ENCODE measurements at regions not wholly inside any gene's neighbourhood (a gene's known extent, or its start where the extent isn't known, plus 50 kb on each side); places are given as distances from the start of the nearest gene placed in this dataset.
"Not testable (repeated sequence)": the region's sequence is repeated elsewhere in the genome, so short reads cannot be mapped to it uniquely, and the experiment has no call there.

- no peak for FAIRE-seq
Measured at GRCh38 chr6:68007717-68008116, 627.4 kb upstream of the ADGRB3 start.

DNA sequence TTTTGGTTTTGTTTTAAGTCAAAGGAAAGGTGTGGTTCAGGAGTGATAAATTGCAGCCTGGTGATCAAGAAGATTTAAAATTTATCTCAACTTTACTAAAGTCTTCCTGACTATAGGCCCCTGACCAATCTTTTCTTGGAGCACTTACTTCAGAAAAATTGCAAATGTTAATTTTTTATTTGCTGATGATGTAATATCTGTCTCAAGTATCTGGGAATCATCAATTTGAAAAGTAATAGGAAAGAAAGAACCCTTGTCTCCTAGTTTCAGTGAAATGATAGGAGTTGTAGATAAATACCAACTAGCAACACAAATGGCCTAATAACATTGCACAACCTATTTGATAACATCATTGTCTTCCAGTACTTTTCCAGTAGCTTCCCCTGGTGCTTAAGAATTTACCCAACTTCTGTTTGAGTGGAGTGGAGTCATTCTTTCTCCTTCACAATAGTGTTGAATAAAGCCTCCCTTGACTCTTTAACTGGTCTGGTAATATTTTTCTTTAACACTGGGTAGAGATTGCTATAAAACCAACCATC, 648.3 kb upstream of the ADGRB3 start:
- no peak for FAIRE-seq

- no peak for FAIRE-seq
Measured at GRCh38 chr6:67976486-67976885, 658.6 kb upstream of the ADGRB3 start.

GRCh38 chr6:67974931-67975330, 660.2 kb upstream of the ADGRB3 start:
- peak; percentile 83 for FAIRE-seq

GRCh38 chr6:67971812-67972211, 663.3 kb upstream of the ADGRB3 start:
- FAIRE-seq, result no peak

GRCh38 chr6:67966830-67967229, 668.3 kb upstream of the ADGRB3 start:
- FAIRE-seq, result no peak

DNA sequence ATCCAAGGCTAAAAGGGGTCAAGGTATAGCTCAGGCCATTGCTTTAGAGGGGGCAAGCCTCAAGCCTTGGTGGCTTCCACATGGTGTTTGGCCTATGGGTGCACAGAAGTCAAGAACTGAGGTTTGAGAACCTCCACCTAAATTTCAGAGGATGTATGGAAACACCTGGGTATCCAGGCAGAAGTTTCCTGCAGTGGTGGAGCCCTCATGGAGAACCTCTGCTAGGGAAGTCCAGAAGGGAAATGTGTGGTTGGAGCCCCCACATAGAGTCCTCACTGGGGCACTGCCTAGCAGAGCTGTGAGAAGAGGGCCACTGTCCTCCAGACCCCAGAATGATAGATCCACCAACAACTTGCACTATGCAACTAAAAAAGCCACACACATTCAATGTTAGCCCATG, 678.7 kb upstream of the ADGRB3 start:
- FAIRE-seq, result no peak

DNA sequence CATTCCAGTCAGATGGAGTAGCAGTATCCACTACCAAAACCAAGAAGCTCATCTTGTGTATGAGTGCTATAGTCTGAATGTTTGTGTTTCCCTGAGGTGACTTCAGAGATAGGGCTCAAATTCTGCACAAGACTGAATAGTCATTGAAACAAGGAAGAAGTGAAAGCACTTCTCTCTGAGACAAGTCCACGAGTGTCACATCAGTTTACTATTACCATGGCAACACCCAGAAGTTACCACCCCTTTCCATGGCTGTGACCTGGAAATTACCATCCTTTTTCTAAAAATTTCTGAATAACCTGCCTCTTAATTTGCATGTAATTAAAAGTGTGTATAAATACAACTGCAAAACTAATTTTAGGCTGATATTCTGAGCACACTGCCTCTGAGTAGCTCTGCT, 682.1 kb upstream of the ADGRB3 start:
- FAIRE-seq, result no peak

DNA sequence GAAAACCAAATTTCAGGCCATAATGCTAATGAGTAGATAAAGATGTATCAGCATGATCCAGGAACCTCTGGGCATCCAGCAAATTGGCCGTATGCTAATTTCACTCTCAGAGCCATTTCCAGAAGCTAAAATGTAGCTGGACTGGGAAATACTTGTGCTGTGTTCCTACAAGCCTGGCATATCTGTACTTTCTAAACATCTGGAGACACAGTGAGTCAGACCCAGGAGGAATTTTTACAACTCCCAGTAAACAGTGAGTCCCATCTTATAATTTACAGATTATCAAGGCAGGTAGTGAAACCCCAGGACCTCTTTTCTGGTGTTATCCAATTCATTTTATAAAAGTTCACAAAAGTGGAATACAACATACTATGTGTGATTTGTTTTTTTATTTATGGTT, 683.0 kb upstream of the ADGRB3 start:
- FAIRE-seq, result no peak

DNA sequence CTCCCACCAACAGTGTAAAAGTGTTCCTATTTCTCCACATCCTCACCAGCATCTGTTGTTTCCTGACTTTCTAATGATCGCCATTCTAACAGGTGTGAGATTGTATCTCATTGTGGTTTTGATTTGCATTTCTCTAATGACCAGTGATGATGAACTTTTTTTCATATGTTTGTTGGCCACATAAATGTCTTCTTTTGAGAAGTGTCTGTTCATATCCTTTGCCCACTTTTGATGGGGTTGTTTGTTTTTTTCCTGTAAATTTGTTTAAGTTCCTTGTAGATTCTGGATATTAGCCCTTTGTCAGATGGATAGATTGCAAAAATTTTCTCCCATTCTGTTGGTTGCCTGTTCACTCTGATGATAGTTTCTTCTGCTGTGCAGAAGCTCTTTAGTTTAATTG, 687.3 kb upstream of the ADGRB3 start:
- FAIRE-seq, result not testable (repeated sequence)

DNA sequence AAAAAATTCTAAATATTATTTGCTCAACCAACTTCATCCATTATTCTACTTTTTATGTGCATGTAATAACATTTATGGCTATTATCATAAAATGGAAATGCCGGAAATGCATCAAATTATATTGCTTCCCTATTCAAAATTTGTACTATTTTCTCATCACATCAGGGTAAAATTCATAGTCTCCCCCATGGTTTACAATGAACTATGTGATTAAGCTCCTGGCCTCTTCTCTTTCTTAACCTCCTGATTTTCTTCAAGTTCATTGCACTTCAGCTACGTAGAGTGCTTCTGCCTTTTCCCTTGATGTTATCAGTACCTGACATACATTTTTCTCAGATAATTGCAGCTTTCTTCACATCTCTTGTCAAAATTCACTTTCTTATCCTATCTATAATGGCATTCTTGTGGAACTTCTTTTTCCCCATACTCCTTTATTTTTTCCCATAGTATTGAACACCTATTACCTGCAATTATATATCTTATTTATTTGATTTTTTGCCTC, 699.1 kb upstream of the ADGRB3 start:
- FAIRE-seq, result no peak

- FAIRE-seq, result no peak
Measured at GRCh38 chr6:67933278-67933677, 701.8 kb upstream of the ADGRB3 start.

DNA sequence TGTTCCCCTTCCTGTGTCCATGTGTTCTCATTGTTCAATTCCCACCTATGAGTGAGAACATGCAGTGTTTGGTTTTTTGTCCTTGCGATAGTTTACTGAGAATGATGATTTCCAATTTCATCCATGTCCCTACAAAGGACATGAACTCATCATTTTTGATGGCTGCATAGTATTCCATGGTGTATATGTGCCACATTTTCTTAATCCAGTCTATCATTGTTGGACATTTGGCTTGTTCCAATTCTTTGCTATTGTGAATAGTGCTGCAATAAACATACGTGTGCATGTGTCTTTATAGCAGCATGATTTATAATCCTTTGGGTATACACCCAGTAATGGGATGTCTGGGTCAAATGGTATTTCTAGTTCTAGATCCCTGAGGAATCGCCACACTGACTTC, 712.5 kb upstream of the ADGRB3 start:
- not testable (repeated sequence) for FAIRE-seq

DNA sequence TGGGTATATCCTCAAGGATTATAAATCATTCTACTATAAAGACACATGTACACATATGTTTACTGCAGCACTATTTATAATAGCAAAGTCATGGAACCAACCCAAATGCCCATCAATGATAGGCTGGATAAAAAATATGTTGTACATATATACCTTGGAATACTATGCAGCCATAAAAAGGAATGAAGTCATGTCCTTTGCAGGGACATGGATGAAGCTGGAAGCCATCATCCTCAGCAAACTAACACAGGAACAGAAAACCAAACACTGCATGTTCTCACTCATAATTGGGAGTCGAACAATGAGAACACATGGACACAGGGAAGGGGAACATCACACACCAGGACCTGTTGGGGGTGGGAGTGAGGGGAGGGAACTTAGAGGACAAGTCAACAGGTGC, 715.0 kb upstream of the ADGRB3 start:
- not testable (repeated sequence) for FAIRE-seq

DNA sequence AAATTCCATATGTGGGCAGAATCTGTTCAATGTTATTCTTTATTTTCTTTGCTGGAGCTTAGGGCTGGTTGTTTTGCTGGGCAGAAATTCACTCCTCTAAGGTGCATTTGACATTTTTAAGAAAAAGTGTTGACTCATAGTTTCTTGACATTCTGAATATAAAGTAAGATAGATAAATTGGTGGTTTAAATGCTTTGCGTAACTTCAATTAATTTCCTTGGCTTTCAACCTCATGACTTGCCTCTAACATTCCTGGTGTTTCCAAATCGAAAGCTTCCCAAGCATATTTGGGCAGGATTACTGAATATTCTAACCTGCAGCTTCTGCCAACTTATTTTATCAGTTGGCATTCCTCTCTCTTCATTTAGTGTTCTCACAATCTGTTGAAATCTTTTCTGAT, 718.7 kb upstream of the ADGRB3 start:
- no peak for FAIRE-seq

- no peak for FAIRE-seq
Measured at GRCh38 chr6:67914419-67914818, 720.7 kb upstream of the ADGRB3 start.

GRCh38 chr6:67909354-67909753, 725.7 kb upstream of the ADGRB3 start:
- no peak for FAIRE-seq

DNA sequence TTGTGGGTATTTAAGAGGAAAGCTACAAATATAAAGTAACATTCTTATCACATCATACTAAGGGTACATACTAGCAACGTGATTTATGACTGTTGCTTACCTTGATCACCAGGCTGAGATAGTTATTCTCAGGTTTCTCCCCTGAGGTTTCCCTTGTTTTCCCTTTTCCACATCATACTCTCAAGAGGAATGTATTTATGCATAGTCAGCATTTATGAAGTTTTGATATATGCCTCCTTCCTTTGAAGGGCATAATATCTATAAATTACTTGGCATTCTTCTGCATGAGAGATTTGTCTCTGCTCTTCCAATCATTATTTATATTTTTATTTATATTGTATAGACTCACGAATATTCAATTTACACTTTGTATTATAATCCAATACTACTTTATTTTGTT, 726.7 kb upstream of the ADGRB3 start:
- FAIRE-seq, result no peak

GRCh38 chr6:67904735-67905134, 730.3 kb upstream of the ADGRB3 start:
- FAIRE-seq, result not testable (repeated sequence)

GRCh38 chr6:67898875-67899274, 736.2 kb upstream of the ADGRB3 start:
- no peak for FAIRE-seq

GRCh38 chr6:67897998-67898607, 737.0 kb upstream of the ADGRB3 start:
- no peak for FAIRE-seq

GRCh38 chr6:67896476-67896875, 738.6 kb upstream of the ADGRB3 start:
- no peak for FAIRE-seq

- FAIRE-seq, result no peak
Measured at GRCh38 chr6:67889682-67889995, 745.4 kb upstream of the ADGRB3 start.

DNA sequence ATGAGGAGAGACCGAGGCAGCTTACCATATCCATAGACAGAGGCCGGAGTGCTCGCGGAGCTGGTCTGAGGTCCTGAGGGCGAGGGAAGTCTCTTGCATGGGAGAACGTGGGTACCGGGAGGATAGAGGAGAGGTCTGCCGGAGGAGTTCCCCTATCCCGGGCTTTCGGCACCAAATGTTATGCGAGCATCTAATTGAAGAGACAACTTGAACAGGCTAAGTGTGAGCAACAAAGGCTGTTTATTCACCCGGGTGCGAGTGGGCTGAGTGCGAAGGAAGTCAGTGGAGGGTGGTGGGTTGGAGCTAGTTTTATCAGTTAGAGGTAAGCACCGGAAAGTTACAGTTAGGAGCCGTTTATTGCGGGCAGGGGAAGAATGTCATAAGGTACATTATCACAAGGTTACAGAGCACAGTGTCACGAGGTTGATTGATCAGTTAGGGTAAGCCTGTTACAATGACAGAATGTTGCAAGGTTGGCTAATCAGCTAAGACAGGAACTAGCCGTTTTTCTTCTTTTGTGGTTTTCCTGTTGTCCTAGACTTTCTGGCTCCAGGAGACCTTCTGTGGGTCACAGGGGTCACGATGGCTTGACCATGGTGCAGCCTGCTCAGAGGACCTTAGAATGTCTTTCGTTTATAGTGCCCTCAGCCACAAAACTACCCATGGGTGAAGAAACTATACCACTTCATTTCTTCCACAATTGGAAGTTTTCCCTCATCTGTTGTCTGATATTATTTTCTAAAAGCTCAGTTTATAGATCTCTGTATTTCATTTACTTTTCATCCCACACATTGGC, 746.0 kb upstream of the ADGRB3 start:
- no peak for FAIRE-seq
